Neuron (in vitro differentiated cells): ENCODE measurements at regions not wholly inside any gene's neighbourhood (a gene's known extent, or its start where the extent isn't known, plus 50 kb on each side); places are given as distances from the start of the nearest gene placed in this dataset.

Source experiments
- H2AFZ ChIP-seq: one replicate; pipeline ENCODE4 v1.6.1; 2013; ENCODE audit warnings: low read depth, mild to moderate bottlenecking, inconsistent platforms, low read length, moderate library complexity
- H3K27me3 ChIP-seq: one replicate; pipeline ENCODE4 v1.6.1; 2013; ENCODE audit warnings: low read length; ENCODE audit not compliant: insufficient read depth
- H3K36me3 ChIP-seq: one replicate; pipeline ENCODE4 v1.6.1; 2013; ENCODE audit warnings: low read length; ENCODE audit not compliant: insufficient read depth
- H3K4me1 ChIP-seq: one replicate; pipeline ENCODE4 v1.6.1; 2013; ENCODE audit warnings: low read length; ENCODE audit not compliant: insufficient read depth
- H3K4me3 ChIP-seq: 2 replicates; pipeline ENCODE4 v1.5.1; 2013; ENCODE audit warnings: mild to moderate bottlenecking, low read length, moderate library complexity
- H3K9me3 ChIP-seq: one replicate; pipeline ENCODE4 v1.6.1; 2013; ENCODE audit warnings: low read length

DNA sequence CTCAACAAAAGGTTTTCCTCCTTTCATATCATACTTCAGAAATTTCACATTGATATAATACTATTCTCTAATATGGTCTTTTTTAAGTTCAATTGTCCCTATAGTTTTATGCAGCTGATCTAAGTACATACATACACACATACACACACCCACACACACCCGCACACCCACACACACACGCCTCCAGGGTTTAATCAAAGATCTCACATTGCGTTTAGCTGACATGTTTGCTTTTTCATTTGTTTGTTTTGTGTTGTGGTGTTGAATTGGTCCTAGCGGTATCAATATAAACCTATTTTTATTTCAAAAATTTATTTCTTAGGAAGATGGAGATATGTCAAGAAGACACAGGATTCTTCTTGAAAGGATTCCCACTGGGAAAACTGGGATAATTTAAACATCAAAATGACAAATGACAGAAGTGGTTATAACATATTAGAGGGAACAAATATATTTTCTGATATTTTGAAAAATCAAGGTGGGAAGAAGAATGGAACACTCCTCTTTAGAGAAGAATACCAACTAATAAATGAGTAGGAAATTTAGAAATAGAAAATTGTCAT lies 434.9 kb upstream of the SLC30A5 start:
- Histone ChIP-seq H2AFZ (no peak overlapping the region), H3K4me1 (no peaks in the 10 kb centered on the region), H3K9me3 (no peaks in the 10 kb centered on the region), H3K27me3 (no peaks in the 10 kb centered on the region), H3K4me3 (no peak overlapping the region), H3K36me3 (no peaks in the 10 kb centered on the region)

DNA sequence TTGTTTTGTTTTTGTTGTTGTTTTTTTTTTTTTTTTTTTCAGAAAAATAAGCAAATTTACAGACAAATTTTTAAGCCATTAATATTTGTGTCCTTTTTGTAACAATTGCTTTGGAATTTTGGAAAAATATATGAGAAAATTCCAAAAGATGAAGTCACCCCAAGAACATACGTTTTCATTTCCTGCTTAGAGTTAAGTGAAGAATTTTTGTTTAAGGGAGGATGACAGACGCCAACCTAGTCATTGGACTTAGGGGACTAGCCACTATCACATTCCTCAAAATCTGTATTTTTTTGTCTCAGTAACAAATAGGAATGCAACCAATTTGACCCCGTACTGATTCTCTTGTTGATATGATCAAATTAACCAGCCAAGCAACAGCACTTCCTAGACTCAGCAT lies 433.9 kb upstream of the SLC30A5 start:
- no peaks in the 10 kb centered on the region for H3K4me1 ChIP-seq
- H3K36me3 ChIP-seq = no peaks in the 10 kb centered on the region
- no peaks in the 10 kb centered on the region for H3K27me3 ChIP-seq
- H2AFZ ChIP-seq = no peak overlapping the region
- H3K9me3 ChIP-seq = no peaks in the 10 kb centered on the region
- H3K4me3 ChIP-seq = no peak overlapping the region

DNA sequence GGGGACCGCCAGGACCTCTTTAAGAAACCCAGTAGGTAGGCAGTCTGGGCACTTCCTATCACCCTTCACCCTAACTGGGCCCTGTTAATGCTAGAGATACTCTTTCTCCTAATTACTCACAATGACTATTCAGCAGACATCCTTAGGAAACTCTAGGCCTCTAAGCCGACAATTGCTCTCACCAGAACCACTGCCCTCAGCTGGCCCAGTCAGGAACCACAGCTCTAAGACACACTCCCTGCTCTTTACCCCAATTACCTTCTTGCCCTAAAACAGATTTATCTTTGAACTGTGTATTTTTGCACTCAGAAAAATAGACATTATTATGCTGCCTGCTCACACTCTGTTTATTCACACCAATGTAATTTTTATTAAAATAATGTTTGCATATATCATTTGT lies 432.6 kb upstream of the SLC30A5 start:
- no peaks in the 10 kb centered on the region for H3K9me3 ChIP-seq
- H3K4me3 ChIP-seq = no peak overlapping the region
- H2AFZ ChIP-seq = no peak overlapping the region
- no peaks in the 10 kb centered on the region for H3K27me3 ChIP-seq
- no peaks in the 10 kb centered on the region for H3K36me3 ChIP-seq
- H3K4me1 ChIP-seq = no peaks in the 10 kb centered on the region

DNA sequence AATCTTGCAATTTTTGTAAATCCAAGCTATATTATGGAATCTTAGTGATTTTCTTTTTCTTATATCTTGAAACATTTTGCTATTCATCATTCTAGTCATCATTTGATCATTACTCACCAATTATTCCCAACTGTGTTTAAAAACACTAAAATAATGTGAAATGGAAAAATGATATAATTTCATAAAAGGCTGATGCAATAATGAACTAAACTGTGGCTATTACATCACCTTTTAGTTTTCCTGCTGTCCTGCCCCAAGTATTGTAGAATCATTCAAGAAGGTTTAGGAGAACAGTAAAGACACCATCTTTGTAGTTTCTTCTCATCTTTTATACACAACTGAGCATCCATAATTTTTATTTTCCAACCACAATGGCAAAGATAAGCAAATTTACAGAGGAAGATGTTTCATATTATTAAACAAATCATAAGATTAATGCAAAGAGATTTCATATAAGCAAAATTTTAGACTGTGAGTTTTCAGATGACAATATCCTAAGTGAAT lies 431.0 kb upstream of the SLC30A5 start:
- no peak overlapping the region for H3K4me3 ChIP-seq

DNA sequence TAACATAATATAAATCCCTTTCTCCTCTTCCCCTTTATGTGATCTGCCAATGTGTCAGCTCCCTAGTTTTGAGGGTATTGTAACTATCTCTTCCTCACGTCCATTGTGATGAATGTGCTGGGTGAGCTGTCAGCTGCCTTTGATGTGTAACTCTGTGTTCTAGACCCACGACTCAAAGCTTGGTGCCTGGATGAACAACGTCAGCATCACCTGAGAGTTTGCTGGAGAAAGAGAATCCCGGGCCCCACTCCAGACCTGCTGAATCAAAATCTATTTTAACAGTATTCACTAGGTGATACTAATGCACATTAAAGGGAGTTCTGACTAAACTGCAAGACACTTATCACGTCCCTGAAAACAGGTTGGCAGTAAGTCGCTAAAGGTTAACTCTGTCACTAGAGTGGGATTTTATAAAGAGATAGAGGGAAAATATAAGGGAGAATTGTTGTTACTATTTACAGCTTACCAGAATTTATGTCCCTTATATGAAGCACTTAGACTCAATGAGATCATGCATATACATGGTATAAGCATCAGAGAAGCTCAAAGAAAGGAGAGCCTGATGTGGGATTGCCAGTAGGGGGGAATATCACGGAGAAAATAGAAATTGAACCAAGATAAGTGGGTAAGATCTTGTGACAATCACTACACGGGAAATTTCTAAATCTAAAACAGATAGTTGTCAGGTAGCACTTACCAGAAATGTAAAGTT lies 423.8 kb upstream of the SLC30A5 start:
- Histone ChIP-seq H3K4me3 (no peak overlapping the region), H2AFZ (no peak overlapping the region), H3K9me3 (no peaks in the 10 kb centered on the region), H3K36me3 (no peaks in the 10 kb centered on the region), H3K4me1 (no peaks in the 10 kb centered on the region), H3K27me3 (no peaks in the 10 kb centered on the region)

More for the DNA sequence above, 431.0 kb upstream of the SLC30A5 start:
- no peaks in the 10 kb centered on the region for H3K4me1 ChIP-seq
- no peaks in the 10 kb centered on the region for H3K9me3 ChIP-seq
- H3K36me3 ChIP-seq = no peaks in the 10 kb centered on the region
- H3K27me3 ChIP-seq = no peaks in the 10 kb centered on the region
- no peak overlapping the region for H2AFZ ChIP-seq

DNA sequence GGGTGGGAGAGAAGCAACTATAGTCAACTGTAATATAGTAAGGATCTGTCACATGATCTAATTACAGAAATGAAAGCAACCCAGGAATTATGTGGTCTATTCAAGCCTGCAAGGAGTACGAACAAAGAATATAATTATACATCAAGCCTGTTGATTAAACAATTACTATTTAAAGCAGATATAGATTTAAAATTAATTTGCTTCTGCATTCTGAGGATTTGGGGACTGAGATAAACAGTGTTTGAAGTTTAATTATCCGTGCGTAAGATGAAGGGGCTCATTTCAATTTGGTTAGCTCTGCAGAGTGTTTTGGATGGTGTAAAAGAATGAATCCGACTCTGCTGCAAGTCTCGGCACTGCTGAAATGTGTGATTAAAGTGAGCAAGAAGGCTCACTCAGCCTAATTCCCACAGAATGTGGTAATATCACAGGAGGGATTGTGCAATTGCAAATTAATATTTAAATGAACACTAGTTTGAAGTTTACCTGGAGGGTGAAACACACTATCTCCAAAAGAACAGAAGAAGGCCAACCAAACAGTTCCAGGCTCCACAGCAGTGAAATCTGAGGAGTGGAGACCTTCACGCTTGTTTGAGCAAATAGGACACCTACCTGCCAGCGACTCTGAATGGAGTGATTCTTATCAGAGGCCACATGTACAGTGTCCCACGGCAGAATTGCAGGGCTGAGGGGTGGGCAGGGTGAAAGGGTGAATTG lies 420.6 kb upstream of the SLC30A5 start:
- Histone ChIP-seq H3K4me1 (no peaks in the 10 kb centered on the region), H3K9me3 (no peaks in the 10 kb centered on the region), H3K27me3 (no peaks in the 10 kb centered on the region), H2AFZ (no peak overlapping the region), H3K4me3 (no peak overlapping the region), H3K36me3 (no peaks in the 10 kb centered on the region)

DNA sequence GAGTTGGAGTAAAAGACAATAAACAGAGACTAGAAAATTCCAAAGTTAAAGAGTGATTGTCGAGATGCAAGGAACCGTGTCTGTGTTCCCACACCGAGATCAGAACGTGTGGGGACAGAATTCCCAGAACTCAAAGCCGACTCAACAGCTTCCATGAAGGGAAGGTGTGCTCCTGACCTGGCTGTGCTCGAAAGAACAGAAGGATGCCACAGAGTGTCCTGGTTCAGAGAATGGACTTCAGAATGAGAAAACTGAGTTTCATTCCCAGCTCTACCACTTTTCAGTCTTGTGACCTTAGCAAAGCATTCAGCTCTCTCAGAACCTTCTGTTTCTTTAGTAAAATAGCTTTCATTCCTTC lies 420.0 kb upstream of the SLC30A5 start:
- no peak overlapping the region for H2AFZ ChIP-seq
- no peaks in the 10 kb centered on the region for H3K4me1 ChIP-seq
- H3K4me3 ChIP-seq = no peak overlapping the region
- H3K9me3 ChIP-seq = no peaks in the 10 kb centered on the region
- no peaks in the 10 kb centered on the region for H3K27me3 ChIP-seq
- H3K36me3 ChIP-seq = no peaks in the 10 kb centered on the region

DNA sequence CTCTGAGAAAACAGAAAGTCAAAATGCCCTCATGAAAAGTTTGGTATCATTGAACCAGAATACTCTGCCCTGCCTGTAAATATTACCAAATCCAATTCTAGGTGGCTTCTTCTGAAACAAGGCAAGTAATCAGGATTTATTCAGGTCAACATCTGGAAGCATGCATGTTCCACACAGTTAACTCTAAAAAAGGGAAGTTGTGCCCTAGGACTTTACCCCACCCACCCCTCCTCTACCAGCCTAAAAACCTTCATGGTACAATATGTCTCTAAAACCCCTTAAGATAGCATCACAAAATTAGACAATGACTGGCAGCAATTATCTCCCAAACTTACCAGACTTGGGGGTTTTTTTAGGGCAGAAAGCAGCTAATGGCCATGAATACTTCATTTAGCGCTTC lies 414.8 kb upstream of the SLC30A5 start:
- Histone ChIP-seq H3K36me3 (no peaks in the 10 kb centered on the region), H3K27me3 (no peaks in the 10 kb centered on the region), H3K9me3 (no peaks in the 10 kb centered on the region), H3K4me3 (no peak overlapping the region), H3K4me1 (no peaks in the 10 kb centered on the region), H2AFZ (no peak overlapping the region)

DNA sequence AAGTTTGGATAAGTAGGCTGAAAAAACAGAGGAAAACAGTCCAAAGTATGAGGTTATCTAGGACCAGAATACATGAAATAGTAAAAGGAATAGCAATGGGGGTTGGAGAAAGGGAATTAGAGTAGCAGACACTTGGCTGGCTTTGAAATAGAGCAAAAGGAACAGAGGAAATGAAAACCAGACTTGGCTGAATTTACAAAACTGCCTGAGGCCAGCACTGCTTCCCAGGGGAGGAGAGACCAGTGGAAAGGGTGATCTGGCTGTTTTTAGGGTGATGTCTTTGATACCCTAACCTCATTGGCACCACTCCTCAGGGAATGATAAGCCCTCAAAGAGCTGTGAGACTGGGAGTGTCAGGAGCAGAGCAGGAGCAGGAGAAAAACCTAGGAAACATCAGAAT lies 413.4 kb upstream of the SLC30A5 start:
- Histone ChIP-seq H2AFZ (no peak overlapping the region), H3K36me3 (no peaks in the 10 kb centered on the region), H3K4me1 (no peaks in the 10 kb centered on the region), H3K9me3 (no peaks in the 10 kb centered on the region), H3K27me3 (no peaks in the 10 kb centered on the region), H3K4me3 (no peak overlapping the region)

DNA sequence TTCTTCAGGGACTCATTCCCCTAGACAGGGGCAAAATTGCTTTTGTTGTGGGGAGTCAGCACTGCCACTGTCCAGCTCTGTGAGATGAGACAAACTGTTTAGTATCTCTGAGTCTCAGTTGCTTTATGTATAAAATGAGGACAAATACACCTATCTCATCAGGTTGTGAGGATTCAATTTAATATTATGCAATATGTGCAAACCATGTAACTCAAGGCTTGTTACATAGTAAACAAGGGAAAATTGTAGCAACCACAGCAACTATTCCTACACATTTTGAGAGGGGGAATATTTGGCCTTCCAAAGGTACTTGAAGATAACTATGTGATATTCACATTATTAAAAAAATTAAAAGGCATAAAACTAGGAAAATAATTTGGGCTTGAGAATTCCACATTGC lies 411.9 kb upstream of the SLC30A5 start:
- Histone ChIP-seq H2AFZ (no peak overlapping the region), H3K36me3 (no peaks in the 10 kb centered on the region), H3K9me3 (no peaks in the 10 kb centered on the region), H3K4me3 (no peak overlapping the region), H3K27me3 (no peaks in the 10 kb centered on the region), H3K4me1 (no peaks in the 10 kb centered on the region)

DNA sequence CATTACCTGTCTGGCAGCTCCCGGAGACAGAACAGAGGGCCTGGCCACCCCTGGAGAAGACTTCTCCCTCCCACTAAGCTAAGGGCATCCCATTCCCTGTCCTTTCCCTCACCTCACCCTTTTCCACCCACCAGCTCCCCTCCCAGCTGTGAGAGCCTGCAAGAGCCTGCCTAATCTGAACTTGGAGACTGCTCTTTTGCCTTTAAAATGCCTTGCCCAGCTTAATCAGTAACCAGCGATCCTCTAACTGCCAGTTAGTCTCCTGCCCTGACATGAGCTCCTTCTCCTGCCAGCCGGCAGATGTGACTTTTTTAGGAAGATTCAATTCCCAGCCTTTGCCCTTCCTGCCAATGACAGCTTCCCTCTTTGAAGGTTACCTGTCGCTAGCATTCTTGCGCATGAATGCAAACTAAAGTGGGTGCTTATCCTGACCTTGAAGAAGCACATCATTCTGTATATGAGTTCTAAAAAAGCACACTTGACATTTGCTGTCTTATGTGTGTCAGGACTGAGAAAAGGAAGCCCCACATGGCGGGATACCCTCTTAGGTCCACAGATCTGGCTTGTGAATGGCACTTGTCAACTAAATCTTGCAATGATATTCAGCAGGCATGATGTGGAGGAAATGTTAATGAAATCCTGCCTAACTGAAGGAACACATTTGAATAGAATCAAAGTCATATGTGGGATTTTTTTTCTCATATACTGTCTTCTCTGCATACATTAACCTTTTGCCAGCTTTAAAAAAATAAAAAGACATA lies 411.2 kb upstream of the SLC30A5 start:
- H3K27me3 ChIP-seq = no peaks in the 10 kb centered on the region
- H2AFZ ChIP-seq = no peak overlapping the region
- H3K4me3 ChIP-seq = no peak overlapping the region
- H3K4me1 ChIP-seq = no peaks in the 10 kb centered on the region
- H3K36me3 ChIP-seq = no peaks in the 10 kb centered on the region
- no peaks in the 10 kb centered on the region for H3K9me3 ChIP-seq

DNA sequence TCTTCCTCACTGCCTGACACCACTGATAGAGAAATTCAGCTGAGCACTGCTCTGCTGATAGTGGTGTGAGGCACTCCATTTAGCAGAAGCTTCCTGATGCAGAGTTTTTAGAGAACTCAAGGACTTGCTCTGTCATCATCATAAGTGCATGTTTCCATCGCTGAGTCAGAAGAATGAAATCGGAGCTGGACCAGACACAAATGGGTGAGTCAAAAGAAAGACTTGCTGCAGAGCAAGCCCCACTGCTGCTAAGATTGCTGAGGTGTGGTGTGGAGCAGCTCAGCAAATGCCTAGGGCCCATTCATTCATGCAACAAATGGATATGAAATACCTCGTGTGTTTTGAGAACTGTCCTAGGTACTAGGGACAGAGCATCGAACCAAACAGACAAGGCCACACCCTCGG lies 410.2 kb upstream of the SLC30A5 start:
- H3K9me3 ChIP-seq = no peaks in the 10 kb centered on the region
- no peak overlapping the region for H2AFZ ChIP-seq
- no peak overlapping the region for H3K4me3 ChIP-seq
- no peaks in the 10 kb centered on the region for H3K4me1 ChIP-seq
- H3K36me3 ChIP-seq = no peaks in the 10 kb centered on the region
- H3K27me3 ChIP-seq = no peaks in the 10 kb centered on the region

DNA sequence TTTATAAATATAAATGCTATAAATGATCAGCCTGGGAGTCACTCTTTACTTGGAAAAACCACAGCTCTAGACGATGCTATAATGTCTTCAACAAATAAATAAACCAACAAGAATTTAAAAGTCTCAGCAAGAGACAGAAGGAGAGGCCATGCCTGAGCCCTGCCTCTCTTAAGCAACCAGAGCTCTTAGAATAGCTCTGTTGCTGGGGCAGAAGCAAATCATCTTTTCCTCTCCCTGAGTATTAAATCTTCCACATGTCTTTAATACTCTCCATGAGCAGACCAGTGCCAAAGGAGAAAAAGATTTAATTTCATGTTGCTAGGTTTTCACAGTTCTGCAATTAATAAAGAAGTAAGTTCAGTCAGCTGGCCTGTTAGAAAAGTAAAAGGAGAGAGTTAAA lies 408.0 kb upstream of the SLC30A5 start:
- no peaks in the 10 kb centered on the region for H3K36me3 ChIP-seq
- H3K4me3 ChIP-seq = no peak overlapping the region
- H3K9me3 ChIP-seq = no peaks in the 10 kb centered on the region
- no peak overlapping the region for H2AFZ ChIP-seq
- no peaks in the 10 kb centered on the region for H3K4me1 ChIP-seq
- no peaks in the 10 kb centered on the region for H3K27me3 ChIP-seq
